ENCODE measurements at regions not wholly inside any gene's neighbourhood (a gene's known extent, or its start where the extent isn't known, plus 50 kb on each side); places are given as distances from the start of the nearest gene placed in this dataset.

GRCh38 chr11:122317305-122317704 is 201.3 kb upstream of the BLID start:
- Mint-ChIP-seq H3K36me3 (ENCODE audit: insufficient read depth, unreplicated experiment) (no peaks in the 10 kb centered on the region), H3K4me3 (ENCODE audit: low read depth, unreplicated experiment) (no peak overlapping the region), H3K27me3 (ENCODE audit: unreplicated experiment) (peaks cover 23% of the 10 kb centered on the region), H3K4me1 (ENCODE audit: low read depth, unreplicated experiment) (no peaks in the 10 kb centered on the region), H3K9me3 (ENCODE audit: low read depth, unreplicated experiment) (no peaks in the 10 kb centered on the region), H3K27ac (ENCODE audit: unreplicated experiment) (no peak overlapping the region)
- CTCF ChIA-PET = no interaction called here
- intact Hi-C loops (cut with micrococcal nuclease; ENCODE audit: unreplicated experiment) = no loop called here
- no TSS peak for BruUV-seq (replicated peaks)
- DNase-seq = no peak
- TF ChIP-seq CTCF (IDR thresholded peaks at IDR 0.05; ENCODE audit: unreplicated experiment) = no peak

GRCh38 chr11:122313581-122313980 is 197.6 kb upstream of the BLID start:
- CTCF ChIA-PET = no interaction called here

GRCh38 chr11:122311216-122311755 is 195.3 kb upstream of the BLID start:
- Mint-ChIP-seq H3K4me3 (ENCODE audit: low read depth, unreplicated experiment) (no peak overlapping the region), H3K36me3 (ENCODE audit: insufficient read depth, unreplicated experiment) (no peaks in the 10 kb centered on the region), H3K27me3 (ENCODE audit: unreplicated experiment) (peaks cover 50% of the 10 kb centered on the region), H3K4me1 (ENCODE audit: low read depth, unreplicated experiment) (no peaks in the 10 kb centered on the region), H3K27ac (ENCODE audit: unreplicated experiment) (no peak overlapping the region), H3K9me3 (ENCODE audit: low read depth, unreplicated experiment) (no peaks in the 10 kb centered on the region)
- DNase-seq = no peak
- intact Hi-C loops (cut with micrococcal nuclease; ENCODE audit: unreplicated experiment) = no loop called here
- TF ChIP-seq CTCF (IDR thresholded peaks at IDR 0.05; ENCODE audit: unreplicated experiment) = no peak
- BruUV-seq (replicated peaks) = no TSS peak
- CTCF ChIA-PET = no interaction called here

More at GRCh38 chr11:122313581-122313980, 197.6 kb upstream of the BLID start:
- no peak for TF ChIP-seq CTCF (IDR thresholded peaks at IDR 0.05; ENCODE audit: unreplicated experiment)
- no peaks in the 10 kb centered on the region for H3K4me1 Mint-ChIP-seq (ENCODE audit: low read depth, unreplicated experiment)
- H3K36me3 Mint-ChIP-seq (ENCODE audit: insufficient read depth, unreplicated experiment) = no peaks in the 10 kb centered on the region
- no TSS peak for BruUV-seq (replicated peaks)
- H3K27ac Mint-ChIP-seq (ENCODE audit: unreplicated experiment) = no peak overlapping the region
- H3K9me3 Mint-ChIP-seq (ENCODE audit: low read depth, unreplicated experiment) = no peaks in the 10 kb centered on the region
- H3K4me3 Mint-ChIP-seq (ENCODE audit: low read depth, unreplicated experiment) = no peak overlapping the region
- DNase-seq = no peak
- H3K27me3 Mint-ChIP-seq (ENCODE audit: unreplicated experiment) = peaks cover 27% of the 10 kb centered on the region
- intact Hi-C loops (cut with micrococcal nuclease; ENCODE audit: unreplicated experiment) = no loop called here

GRCh38 chr11:122310766-122311165 is 194.8 kb upstream of the BLID start:
- CTCF ChIA-PET = no interaction called here
- Mint-ChIP-seq H3K36me3 (ENCODE audit: insufficient read depth, unreplicated experiment) (no peaks in the 10 kb centered on the region), H3K4me1 (ENCODE audit: low read depth, unreplicated experiment) (no peaks in the 10 kb centered on the region), H3K4me3 (ENCODE audit: low read depth, unreplicated experiment) (no peak overlapping the region), H3K27me3 (ENCODE audit: unreplicated experiment) (peaks cover 50% of the 10 kb centered on the region), H3K9me3 (ENCODE audit: low read depth, unreplicated experiment) (no peaks in the 10 kb centered on the region), H3K27ac (ENCODE audit: unreplicated experiment) (no peak overlapping the region)
- DNase-seq = no peak
- intact Hi-C loops (cut with micrococcal nuclease; ENCODE audit: unreplicated experiment) = no loop called here
- no TSS peak for BruUV-seq (replicated peaks)
- no peak for TF ChIP-seq CTCF (IDR thresholded peaks at IDR 0.05; ENCODE audit: unreplicated experiment)

All from Calu3 (cell line).